ENCODE measurements at regions not wholly inside any gene's neighbourhood (a gene's known extent, or its start where the extent isn't known, plus 50 kb on each side); places are given as distances from the start of the nearest gene placed in this dataset.

DNA sequence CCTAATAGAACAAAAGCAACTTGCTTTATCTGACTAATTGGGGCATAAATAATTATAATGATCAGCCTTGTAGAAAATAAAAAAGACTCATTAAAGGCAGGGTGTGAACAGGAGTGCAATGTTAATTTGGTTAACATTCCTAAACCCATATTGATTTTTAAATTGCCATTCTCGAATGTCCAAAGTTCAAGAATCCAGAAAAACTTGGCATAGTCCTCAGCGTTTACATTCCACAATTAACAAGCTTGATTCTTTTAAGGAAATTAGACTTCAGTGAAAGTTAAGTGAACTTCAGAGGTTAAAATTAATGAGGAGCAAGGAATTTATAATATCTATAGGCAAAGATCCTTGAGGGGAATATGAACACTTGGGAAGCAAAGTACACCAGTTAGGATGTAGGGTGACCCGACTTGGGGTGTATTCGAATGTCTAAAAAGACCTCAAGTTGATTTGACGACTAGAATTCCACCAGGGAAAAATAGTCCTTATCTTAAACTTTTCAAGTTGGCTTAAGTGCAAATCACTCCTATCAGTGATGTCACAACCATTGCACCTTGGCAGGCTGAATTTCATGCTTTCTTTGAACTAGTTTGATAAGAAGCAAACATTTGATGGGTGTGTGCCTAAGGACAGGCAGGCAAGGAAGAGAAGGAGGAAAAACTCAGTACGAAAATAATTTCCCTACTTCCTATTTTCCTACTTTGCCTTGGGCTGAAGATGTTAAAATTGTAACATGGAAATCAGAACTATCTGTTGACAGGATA is 830.4 kb upstream of the COBL start:
- no peak for DNase-seq
- H3K27ac ChIP-seq = no peak overlapping the region
- TF ChIP-seq, protein P1, sequence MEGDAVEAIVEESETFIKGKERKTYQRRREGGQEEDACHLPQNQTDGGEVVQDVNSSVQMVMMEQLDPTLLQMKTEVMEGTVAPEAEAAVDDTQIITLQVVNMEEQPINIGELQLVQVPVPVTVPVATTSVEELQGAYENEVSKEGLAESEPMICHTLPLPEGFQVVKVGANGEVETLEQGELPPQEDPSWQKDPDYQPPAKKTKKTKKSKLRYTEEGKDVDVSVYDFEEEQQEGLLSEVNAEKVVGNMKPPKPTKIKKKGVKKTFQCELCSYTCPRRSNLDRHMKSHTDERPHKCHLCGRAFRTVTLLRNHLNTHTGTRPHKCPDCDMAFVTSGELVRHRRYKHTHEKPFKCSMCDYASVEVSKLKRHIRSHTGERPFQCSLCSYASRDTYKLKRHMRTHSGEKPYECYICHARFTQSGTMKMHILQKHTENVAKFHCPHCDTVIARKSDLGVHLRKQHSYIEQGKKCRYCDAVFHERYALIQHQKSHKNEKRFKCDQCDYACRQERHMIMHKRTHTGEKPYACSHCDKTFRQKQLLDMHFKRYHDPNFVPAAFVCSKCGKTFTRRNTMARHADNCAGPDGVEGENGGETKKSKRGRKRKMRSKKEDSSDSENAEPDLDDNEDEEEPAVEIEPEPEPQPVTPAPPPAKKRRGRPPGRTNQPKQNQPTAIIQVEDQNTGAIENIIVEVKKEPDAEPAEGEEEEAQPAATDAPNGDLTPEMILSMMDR (IDR thresholded peaks at IDR 0.05; ENCODE audit: low read depth, low read length) = no peak
- H3K4me3 ChIP-seq (ENCODE audit: low read depth, low read length) = no peak overlapping the region
- no peaks in the 10 kb centered on the region for H3K9me3 ChIP-seq (ENCODE audit: severe bottlenecking)
- no peaks in the 10 kb centered on the region for H3K27me3 ChIP-seq (ENCODE audit: insufficient read depth, low read depth, severe bottlenecking)
- no peaks in the 10 kb centered on the region for H3K36me3 ChIP-seq

DNA sequence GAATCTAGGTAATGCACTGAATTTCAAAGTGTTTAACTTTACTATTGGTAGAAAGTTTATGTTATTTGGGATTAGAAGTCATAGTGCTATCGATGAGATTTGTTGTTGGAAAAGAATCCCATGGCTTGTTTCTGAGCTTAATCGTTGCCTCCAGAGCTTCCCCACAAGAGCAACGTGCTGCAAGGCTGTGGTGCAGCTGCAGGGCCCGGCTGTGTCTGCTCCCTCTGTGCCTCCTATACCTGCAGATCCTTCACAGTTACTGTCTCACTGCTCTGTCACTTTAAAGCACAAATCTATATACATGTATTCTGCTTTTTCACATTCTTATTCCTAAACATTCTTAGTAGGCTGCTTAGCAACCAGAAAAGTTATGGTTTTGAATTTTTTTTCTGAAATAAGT is 826.6 kb upstream of the COBL start:
- Histone ChIP-seq H3K4me3 (ENCODE audit: low read depth, low read length) (no peak overlapping the region), H3K36me3 (no peaks in the 10 kb centered on the region), H3K27ac (no peak overlapping the region), H3K27me3 (ENCODE audit: insufficient read depth, low read depth, severe bottlenecking) (no peaks in the 10 kb centered on the region), H3K9me3 (ENCODE audit: severe bottlenecking) (no peaks in the 10 kb centered on the region)
- TF ChIP-seq, protein P1 (IDR thresholded peaks at IDR 0.05; ENCODE audit: low read depth, low read length) = no peak
- no peak for DNase-seq

DNA sequence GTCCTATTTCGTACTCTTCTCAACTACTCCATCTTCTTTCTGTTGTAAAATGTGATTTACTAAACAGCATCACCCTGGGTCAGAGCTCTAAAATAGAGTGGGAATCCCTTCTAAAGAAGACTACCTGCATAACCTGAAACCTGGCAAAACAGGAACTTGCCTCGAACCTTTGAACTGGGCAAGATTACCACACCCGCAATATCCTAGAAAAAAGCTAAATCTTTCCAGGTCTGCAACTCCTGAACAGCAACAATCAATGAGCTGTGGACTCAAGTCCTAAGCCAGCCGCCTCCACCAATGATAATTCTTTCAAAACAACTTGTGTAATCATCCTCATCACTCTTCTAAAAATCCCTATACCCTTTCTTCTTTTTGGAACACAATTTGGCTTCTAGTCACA is 824.2 kb upstream of the COBL start:
- Histone ChIP-seq H3K4me3 (ENCODE audit: low read depth, low read length) (no peak overlapping the region), H3K9me3 (ENCODE audit: severe bottlenecking) (no peaks in the 10 kb centered on the region), H3K36me3 (no peaks in the 10 kb centered on the region), H3K27me3 (ENCODE audit: insufficient read depth, low read depth, severe bottlenecking) (no peaks in the 10 kb centered on the region), H3K27ac (no peak overlapping the region)
- TF ChIP-seq, protein P1 (IDR thresholded peaks at IDR 0.05; ENCODE audit: low read depth, low read length) = no peak
- no peak for DNase-seq

DNA sequence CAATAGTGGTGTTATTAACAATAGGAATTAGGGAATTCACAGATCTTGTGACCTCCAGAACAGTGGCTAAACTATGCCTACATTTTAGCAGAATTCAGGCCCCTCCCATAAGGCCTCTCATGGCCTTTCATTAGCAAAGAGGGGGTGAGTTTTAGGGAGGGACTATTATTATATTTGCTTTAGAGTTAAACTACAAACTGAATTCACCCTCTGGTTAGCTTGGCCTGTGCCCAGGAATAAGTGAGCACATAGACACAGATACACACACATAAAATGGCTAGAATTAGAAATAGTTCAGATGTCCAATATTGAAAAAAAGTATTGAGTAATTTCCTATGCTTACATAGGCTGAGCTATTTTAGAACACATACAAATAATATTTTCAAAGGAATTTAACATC is 818.8 kb upstream of the COBL start:
- no peaks in the 10 kb centered on the region for H3K9me3 ChIP-seq (ENCODE audit: severe bottlenecking)
- TF ChIP-seq, protein P1 (IDR thresholded peaks at IDR 0.05; ENCODE audit: low read depth, low read length) = no peak
- H3K27me3 ChIP-seq (ENCODE audit: insufficient read depth, low read depth, severe bottlenecking) = no peaks in the 10 kb centered on the region
- no peak for DNase-seq
- H3K27ac ChIP-seq = no peak overlapping the region
- H3K36me3 ChIP-seq = no peaks in the 10 kb centered on the region
- H3K4me3 ChIP-seq (ENCODE audit: low read depth, low read length) = no peak overlapping the region

DNA sequence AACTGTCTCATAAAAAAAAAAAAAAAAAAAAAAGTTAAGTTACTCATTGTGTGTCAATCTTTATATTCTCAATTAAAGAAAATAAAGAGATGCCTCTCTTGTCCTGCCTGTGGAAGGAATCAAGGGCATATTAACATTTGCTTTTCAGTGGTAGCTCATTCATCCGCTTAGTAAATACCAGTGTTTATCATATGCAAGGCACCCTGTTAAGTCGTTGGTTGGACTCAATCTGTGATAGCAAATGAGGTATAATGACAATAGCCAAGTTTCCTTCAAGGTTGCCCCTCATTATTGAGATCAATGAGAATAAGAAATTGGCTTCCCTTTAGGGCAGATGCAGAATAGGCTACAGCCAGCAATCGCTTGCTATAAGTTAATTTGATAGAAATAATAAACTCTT is 812.7 kb upstream of the COBL start:
- no peak overlapping the region for H3K4me3 ChIP-seq (ENCODE audit: low read depth, low read length)
- no peaks in the 10 kb centered on the region for H3K9me3 ChIP-seq (ENCODE audit: severe bottlenecking)
- H3K36me3 ChIP-seq = no peaks in the 10 kb centered on the region
- DNase-seq = no peak
- H3K27ac ChIP-seq = no peak overlapping the region
- TF ChIP-seq, protein P1 (IDR thresholded peaks at IDR 0.05; ENCODE audit: low read depth, low read length) = no peak
- no peaks in the 10 kb centered on the region for H3K27me3 ChIP-seq (ENCODE audit: insufficient read depth, low read depth, severe bottlenecking)

DNA sequence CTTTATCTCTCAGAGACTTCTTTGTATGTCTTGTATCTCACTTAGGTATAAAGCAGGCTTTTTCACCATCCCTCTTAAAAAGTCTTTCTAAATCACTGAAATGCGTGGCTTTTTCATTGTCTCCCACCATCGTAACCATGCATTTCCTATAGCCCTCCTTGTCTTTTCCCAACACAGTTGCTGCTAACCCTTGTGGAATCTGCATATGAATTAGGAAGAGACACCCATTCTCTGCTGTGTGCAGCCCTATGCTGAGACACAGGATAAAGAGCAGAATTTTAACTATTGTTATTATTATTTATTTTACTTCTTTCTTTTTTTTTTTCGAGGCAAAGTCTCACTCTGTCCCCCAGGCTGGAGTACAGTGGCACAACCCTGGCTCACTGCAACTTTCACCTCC is 804.3 kb upstream of the COBL start:
- Histone ChIP-seq H3K27ac (no peak overlapping the region), H3K9me3 (ENCODE audit: severe bottlenecking) (no peaks in the 10 kb centered on the region), H3K4me3 (ENCODE audit: low read depth, low read length) (no peak overlapping the region), H3K27me3 (ENCODE audit: insufficient read depth, low read depth, severe bottlenecking) (no peaks in the 10 kb centered on the region), H3K36me3 (no peaks in the 10 kb centered on the region)
- no peak for DNase-seq
- TF ChIP-seq, protein P1 (IDR thresholded peaks at IDR 0.05; ENCODE audit: low read depth, low read length) = no peak

All from WERI-Rb-1 (cell line).